Activated CD4-positive, alpha-beta T cell treated with anti-CD3 and anti-CD28 coated beads, Interleukin-2, amount 10 ng/mL, durations not matched to agents 7 days and 5 days (primary cell): ENCODE measurements at regions not wholly inside any gene's neighbourhood (a gene's known extent, or its start where the extent isn't known, plus 50 kb on each side); places are given as distances from the start of the nearest gene placed in this dataset.

ENCODE experiments used
- CTCF ChIA-PET: fragments of 350-600 bp; sonication (Branson Sonifier 250); formaldehyde crosslinking; loops from one replicate; lab custom pipeline; 2021; ENCODE audit warnings: antibody characterized with exemption; lab: Charles Lee
- POLR2A ChIA-PET: fragments of 350-600 bp; sonication (Branson Sonifier 250); formaldehyde crosslinking; loops from one replicate; lab custom pipeline; 2021; ENCODE audit warnings: antibody characterized with exemption; lab: Charles Lee
- DNase-seq: peaks from one replicate; pipeline ENCODE4 v3.0.0-alpha.2; 2020
- H3K27ac Mint-ChIP-seq: one replicate; pipeline ENCODE4 v1.8.0; 2021; ENCODE audit warnings: mild to moderate bottlenecking, moderate library complexity, mixed read lengths
- H3K27me3 Mint-ChIP-seq: one replicate; pipeline ENCODE4 v1.8.0; 2021; ENCODE audit warnings: mixed read lengths
- H3K36me3 Mint-ChIP-seq: one replicate; pipeline ENCODE4 v1.8.0; 2021; ENCODE audit warnings: low read depth, mixed read lengths
- H3K4me1 Mint-ChIP-seq: one replicate; pipeline ENCODE4 v1.8.0; 2021; ENCODE audit warnings: mixed read lengths
- H3K4me3 Mint-ChIP-seq: one replicate; pipeline ENCODE4 v1.8.0; 2021; ENCODE audit warnings: mild to moderate bottlenecking, moderate library complexity, mixed read lengths
- H3K9me3 Mint-ChIP-seq: one replicate; pipeline ENCODE4 v1.8.0; 2021; ENCODE audit warnings: mixed read lengths

- DNase-seq: no peak
- Mint-ChIP-seq H3K9me3 (no peaks in the 10 kb centered on the region), H3K27ac (no peak overlapping the region)
These were observed 129.2 kb upstream of the MAOA start for GRCh38 chrX:43526878-43527277.

DNA sequence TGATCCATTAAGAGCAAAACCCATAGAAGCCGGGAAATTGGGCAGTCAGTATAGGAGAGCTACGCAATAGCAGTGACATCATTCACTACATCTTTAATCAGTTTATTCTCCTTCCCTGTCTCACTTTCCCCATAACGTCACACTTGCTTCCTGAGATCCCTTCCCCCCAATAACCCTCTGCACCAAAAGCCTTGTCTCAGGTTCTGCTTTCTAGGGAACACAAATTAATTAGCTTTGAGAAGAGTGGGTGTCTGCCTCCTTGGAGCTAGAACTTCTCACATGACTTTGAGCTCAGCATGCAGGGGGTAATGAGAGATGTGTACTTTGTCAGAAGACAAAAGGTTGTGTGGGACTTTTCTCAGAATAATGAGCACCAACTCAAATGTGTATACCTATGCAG is 128.3 kb upstream of the MAOA start:
- POLR2A ChIA-PET: no interaction called here
- Mint-ChIP-seq H3K9me3 (no peaks in the 10 kb centered on the region), H3K36me3 (no peaks in the 10 kb centered on the region), H3K27me3 (no peaks in the 10 kb centered on the region), H3K4me3 (no peak overlapping the region), H3K4me1 (no peaks in the 10 kb centered on the region), H3K27ac (no peak overlapping the region)
- CTCF ChIA-PET: no interaction called here
- no peak for DNase-seq

More at GRCh38 chrX:43526878-43527277, 129.2 kb upstream of the MAOA start:
- Mint-ChIP-seq H3K4me1 (no peaks in the 10 kb centered on the region), H3K36me3 (no peaks in the 10 kb centered on the region), H3K27me3 (no peaks in the 10 kb centered on the region), H3K4me3 (no peak overlapping the region)
- ChIA-PET CTCF (no interaction called here), POLR2A (no interaction called here)

GRCh38 chrX:43530837-43531236 is 125.3 kb upstream of the MAOA start:
- Mint-ChIP-seq H3K4me3 (no peak overlapping the region), H3K27me3 (no peaks in the 10 kb centered on the region), H3K4me1 (no peaks in the 10 kb centered on the region), H3K36me3 (no peaks in the 10 kb centered on the region), H3K9me3 (peaks cover 7% of the 10 kb centered on the region), H3K27ac (no peak overlapping the region)
- ChIA-PET POLR2A (no interaction called here), CTCF (interaction anchor here (0.6 kb wide), 1 partner anchor 1996 kb away, joined by 3 read pairs; no protein-coding TSS in a partner anchor)
- no peak for DNase-seq

- CTCF ChIA-PET: interaction anchor here (0.6 to 1.0 kb wide), 2 partner anchors 238 to 804 kb away, joined by 3 to 6 read pairs; no protein-coding TSS in a partner anchor
- no peaks in the 10 kb centered on the region for H3K36me3 Mint-ChIP-seq
- H3K4me3 Mint-ChIP-seq: no peak overlapping the region
- POLR2A ChIA-PET: no interaction called here
- H3K4me1 Mint-ChIP-seq: no peaks in the 10 kb centered on the region
- DNase-seq: no peak
- H3K27ac Mint-ChIP-seq: no peak overlapping the region
- no peaks in the 10 kb centered on the region for H3K27me3 Mint-ChIP-seq
- no peaks in the 10 kb centered on the region for H3K9me3 Mint-ChIP-seq
These were observed 115.8 kb upstream of the MAOA start for GRCh38 chrX:43540318-43540717.

DNA sequence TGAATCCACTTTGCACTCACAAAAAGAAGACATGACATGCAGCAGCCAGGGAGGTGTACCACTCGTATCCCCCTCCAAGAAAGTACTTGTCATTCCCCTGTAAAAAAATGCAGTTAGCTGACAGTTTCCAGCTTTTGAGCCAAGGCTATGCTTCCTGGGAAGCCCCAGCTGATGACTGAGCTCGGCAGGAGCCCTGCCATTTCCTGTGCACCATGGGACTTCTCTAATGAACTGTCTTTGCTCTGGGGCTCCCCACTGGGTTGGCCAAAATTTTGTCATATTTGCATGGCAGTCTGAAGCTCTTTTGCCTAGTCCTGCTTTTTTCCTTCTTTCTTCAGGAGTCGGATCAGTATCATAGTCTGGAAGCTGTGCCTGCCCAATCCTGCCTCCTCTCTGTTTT is 104.5 kb upstream of the MAOA start:
- no peak overlapping the region for H3K4me3 Mint-ChIP-seq
- H3K36me3 Mint-ChIP-seq: no peaks in the 10 kb centered on the region
- POLR2A ChIA-PET: no interaction called here
- CTCF ChIA-PET: no interaction called here
- no peak overlapping the region for H3K27ac Mint-ChIP-seq
- no peak for DNase-seq
- H3K27me3 Mint-ChIP-seq: no peaks in the 10 kb centered on the region
- no peaks in the 10 kb centered on the region for H3K4me1 Mint-ChIP-seq
- no peaks in the 10 kb centered on the region for H3K9me3 Mint-ChIP-seq

DNA sequence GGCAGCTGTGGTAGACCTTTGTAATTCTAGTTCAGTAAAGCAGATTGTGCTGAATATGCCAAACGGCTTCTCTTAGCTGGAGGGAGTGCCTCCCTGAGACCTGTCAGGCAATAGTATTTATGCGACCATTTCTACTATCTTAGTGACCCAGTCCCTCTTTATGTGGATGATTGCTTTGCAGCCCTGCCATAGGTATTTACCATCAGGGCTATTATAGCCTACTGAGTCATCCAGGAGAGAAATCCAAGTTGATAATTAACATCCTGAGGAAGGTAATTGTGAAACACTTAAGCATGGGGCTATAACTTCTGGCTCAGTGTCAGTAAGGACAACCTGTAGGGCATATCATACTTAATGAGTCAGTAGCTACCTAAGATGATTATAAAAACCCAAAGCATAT is 103.9 kb upstream of the MAOA start:
- no peak overlapping the region for H3K27ac Mint-ChIP-seq
- ChIA-PET POLR2A (no interaction called here), CTCF (no interaction called here)
- no peak overlapping the region for H3K4me3 Mint-ChIP-seq
- DNase-seq: no peak
- H3K4me1 Mint-ChIP-seq: no peaks in the 10 kb centered on the region
- H3K9me3 Mint-ChIP-seq: no peaks in the 10 kb centered on the region
- no peaks in the 10 kb centered on the region for H3K27me3 Mint-ChIP-seq
- no peaks in the 10 kb centered on the region for H3K36me3 Mint-ChIP-seq

GRCh38 chrX:43552703-43553102 is 103.4 kb upstream of the MAOA start:
- CTCF ChIA-PET: no interaction called here
- DNase-seq: no peak
- Mint-ChIP-seq H3K4me3 (no peak overlapping the region), H3K27me3 (no peaks in the 10 kb centered on the region), H3K27ac (no peak overlapping the region), H3K4me1 (no peaks in the 10 kb centered on the region), H3K36me3 (no peaks in the 10 kb centered on the region), H3K9me3 (no peaks in the 10 kb centered on the region)
- POLR2A ChIA-PET: no interaction called here

DNA sequence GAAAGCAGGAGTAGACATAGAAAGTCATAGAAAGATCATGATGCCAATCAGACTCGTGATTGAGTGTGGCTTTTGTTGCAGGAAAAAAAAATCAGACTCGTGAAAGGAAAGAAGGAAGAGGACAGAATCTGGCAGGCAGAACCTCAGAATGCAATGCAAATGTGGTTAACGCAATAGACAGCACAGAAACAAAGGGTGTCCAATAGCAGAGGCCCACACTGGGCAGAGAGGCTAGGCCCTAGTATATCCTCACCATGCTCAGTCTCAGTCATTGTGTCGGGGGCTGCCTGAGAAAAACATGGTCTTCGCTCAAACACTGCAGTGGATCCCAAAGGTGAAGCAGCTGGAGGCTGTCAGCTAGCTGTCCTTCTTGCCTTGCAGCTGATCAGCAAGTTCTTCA is 102.8 kb upstream of the MAOA start:
- no peaks in the 10 kb centered on the region for H3K9me3 Mint-ChIP-seq
- H3K4me3 Mint-ChIP-seq: no peak overlapping the region
- peaks cover 1% of the 10 kb centered on the region for H3K4me1 Mint-ChIP-seq
- no peak overlapping the region for H3K27ac Mint-ChIP-seq
- no peaks in the 10 kb centered on the region for H3K27me3 Mint-ChIP-seq
- no peaks in the 10 kb centered on the region for H3K36me3 Mint-ChIP-seq
- ChIA-PET CTCF (no interaction called here), POLR2A (no interaction called here)
- DNase-seq: no peak

DNA sequence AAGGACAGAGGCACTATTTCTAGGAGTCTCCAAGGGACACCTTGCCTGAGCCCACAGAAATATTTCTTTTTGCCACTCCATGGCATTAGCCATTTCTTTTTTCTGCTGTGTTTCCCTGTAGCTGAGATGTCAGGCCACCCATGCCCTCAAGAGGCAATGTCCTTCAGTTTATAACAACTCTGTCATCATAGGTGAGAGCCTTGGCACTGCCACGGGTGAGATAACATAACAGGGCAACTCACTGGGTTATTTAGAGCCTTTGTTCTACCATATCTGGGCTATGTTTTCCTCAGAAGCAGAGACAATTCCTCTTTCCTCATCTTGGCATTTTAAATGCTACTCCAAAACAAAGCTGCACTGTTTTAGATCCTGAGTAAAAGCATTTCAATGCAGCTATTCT is 99.9 kb upstream of the MAOA start:
- no peaks in the 10 kb centered on the region for H3K27me3 Mint-ChIP-seq
- H3K36me3 Mint-ChIP-seq: no peaks in the 10 kb centered on the region
- no peak overlapping the region for H3K27ac Mint-ChIP-seq
- ChIA-PET CTCF (interaction anchor here (0.6 to 3.6 kb wide), 2 partner anchors 207 to 1757 kb away, joined by 3 to 11 read pairs; no protein-coding TSS in a partner anchor), POLR2A (no interaction called here)
- DNase-seq: no peak
- H3K4me3 Mint-ChIP-seq: no peak overlapping the region
- H3K9me3 Mint-ChIP-seq: no peaks in the 10 kb centered on the region
- peaks cover 1% of the 10 kb centered on the region for H3K4me1 Mint-ChIP-seq

GRCh38 chrX:43557792-43558191 is 98.3 kb upstream of the MAOA start:
- ChIA-PET CTCF (interaction anchor here (3.6 kb wide), 1 partner anchor 209 kb away, joined by 11 read pairs; no protein-coding TSS in a partner anchor), POLR2A (no interaction called here)
- H3K4me3 Mint-ChIP-seq: no peak overlapping the region
- H3K36me3 Mint-ChIP-seq: no peaks in the 10 kb centered on the region
- no peak overlapping the region for H3K27ac Mint-ChIP-seq
- H3K4me1 Mint-ChIP-seq: peaks cover 1% of the 10 kb centered on the region
- H3K27me3 Mint-ChIP-seq: no peaks in the 10 kb centered on the region
- DNase-seq: peak; percentile 60
- no peaks in the 10 kb centered on the region for H3K9me3 Mint-ChIP-seq

GRCh38 chrX:43559644-43560043 is 96.5 kb upstream of the MAOA start:
- H3K27ac Mint-ChIP-seq: no peak overlapping the region
- peaks cover 1% of the 10 kb centered on the region for H3K4me1 Mint-ChIP-seq
- H3K9me3 Mint-ChIP-seq: no peaks in the 10 kb centered on the region
- no peaks in the 10 kb centered on the region for H3K36me3 Mint-ChIP-seq
- ChIA-PET CTCF (interaction anchor here (0.6 kb wide), 2 partner anchors 141 to 165 kb away, joined by 3 to 4 read pairs; no protein-coding TSS in a partner anchor), POLR2A (no interaction called here)
- peak; percentile 23 for DNase-seq
- H3K27me3 Mint-ChIP-seq: no peaks in the 10 kb centered on the region
- H3K4me3 Mint-ChIP-seq: no peak overlapping the region

DNA sequence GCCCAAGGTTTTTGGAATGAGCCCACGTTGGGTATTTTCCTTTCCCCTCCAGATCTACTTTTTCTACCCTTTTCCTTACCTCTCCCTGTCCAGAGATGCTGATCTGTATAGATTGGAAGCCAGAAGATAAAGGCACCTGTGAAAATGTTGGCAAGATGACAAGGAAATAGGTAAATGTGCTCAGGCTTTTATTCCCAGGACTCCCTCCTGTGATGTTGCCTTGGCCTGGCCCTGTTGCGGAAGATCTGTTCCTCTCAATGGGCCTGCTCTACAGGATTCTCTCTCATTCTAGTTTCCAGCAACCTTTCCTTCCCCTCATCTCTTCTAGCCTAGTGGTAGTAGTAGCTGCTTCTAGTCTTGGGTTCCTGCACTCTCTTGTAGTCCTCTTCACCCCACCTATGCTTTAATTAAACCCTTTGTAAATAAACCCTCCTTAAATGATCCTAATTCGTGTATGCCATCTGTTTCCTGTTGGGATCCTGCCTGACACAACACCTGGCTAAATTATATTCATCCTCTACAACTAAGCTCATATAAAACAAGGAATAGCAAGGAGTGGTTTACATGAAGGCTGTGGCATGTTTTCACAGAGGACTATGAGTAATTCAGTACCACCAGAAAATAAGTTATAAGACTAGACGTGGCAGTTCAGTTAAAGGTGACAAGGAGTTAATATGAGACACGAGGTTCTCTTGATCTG is 95.7 kb upstream of the MAOA start:
- H3K4me3 Mint-ChIP-seq: no peak overlapping the region
- ChIA-PET CTCF (no interaction called here), POLR2A (no interaction called here)
- H3K36me3 Mint-ChIP-seq: no peaks in the 10 kb centered on the region
- no peak for DNase-seq
- H3K4me1 Mint-ChIP-seq: peaks cover 1% of the 10 kb centered on the region
- H3K27me3 Mint-ChIP-seq: no peaks in the 10 kb centered on the region
- H3K27ac Mint-ChIP-seq: no peak overlapping the region
- no peaks in the 10 kb centered on the region for H3K9me3 Mint-ChIP-seq

DNA sequence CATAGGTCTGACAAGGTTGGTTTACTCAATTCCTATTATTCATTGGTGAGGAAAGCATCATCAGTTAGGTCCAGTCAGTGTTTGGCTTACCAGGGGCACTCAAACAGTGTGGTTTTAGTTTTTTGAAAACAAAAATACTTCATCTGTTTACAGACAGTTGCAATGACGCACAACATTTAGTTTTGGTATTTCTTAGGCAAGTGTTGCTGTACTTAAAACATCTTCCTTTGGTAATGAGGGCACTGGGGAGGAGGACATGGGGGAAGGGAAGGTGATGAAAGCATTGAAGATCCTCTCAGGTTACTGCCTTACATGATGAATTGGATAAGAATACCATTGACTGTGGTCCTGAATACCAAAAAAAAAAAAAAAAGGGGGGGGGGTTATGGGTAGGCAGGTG is 93.7 kb upstream of the MAOA start:
- no peak for DNase-seq
- Mint-ChIP-seq H3K36me3 (no peaks in the 10 kb centered on the region), H3K4me1 (peaks cover 1% of the 10 kb centered on the region), H3K27ac (no peak overlapping the region), H3K27me3 (no peaks in the 10 kb centered on the region), H3K9me3 (no peaks in the 10 kb centered on the region), H3K4me3 (no peak overlapping the region)
- POLR2A ChIA-PET: no interaction called here
- CTCF ChIA-PET: interaction anchor here (1.0 kb wide), 1 partner anchor 188 kb away, joined by 3 read pairs; no protein-coding TSS in a partner anchor
